ENCODE measurements at regions not wholly inside any gene's neighbourhood (a gene's known extent, or its start where the extent isn't known, plus 50 kb on each side); places are given as distances from the start of the nearest gene placed in this dataset.

DNA sequence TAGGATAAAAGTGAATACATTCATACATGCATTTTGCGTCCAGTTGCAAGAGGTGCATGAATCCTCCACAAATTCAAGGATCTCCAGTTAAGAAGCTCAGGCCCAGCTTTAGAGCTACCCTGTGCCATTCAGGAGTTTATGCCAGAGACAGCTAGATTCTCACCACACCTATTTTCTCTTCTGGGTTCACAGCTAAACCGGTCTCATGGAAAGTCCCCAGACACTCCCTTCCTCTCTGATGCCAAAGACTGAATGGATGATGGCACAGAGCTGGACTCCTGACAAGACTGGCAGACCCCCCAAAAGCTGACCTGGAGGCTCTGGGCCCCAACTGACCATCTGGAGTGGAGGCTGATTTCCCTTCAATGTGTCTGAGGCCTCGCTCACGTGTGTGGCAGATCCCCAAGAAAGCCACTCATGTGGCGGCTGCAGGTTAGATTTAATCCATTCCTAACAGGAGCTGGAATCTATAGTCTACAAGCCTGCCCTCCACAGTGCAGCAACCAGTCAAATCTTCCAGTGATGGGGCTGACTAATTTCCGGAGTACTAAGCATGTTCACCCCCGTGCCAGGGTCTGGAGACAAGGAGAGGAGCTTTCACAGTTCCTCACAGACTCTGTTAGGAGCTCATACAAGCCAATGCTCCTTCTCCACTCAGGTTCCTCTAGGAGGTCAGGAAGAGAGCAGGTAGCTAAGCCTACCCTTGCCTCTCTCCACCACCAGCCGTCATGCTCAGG is 257.1 kb downstream of the BCL11A start:
- intact Hi-C loops (cut with micrococcal nuclease), result no loop called here

GRCh38 chr2:60295636-60295962 is 257.9 kb downstream of the BCL11A start:
- intact Hi-C loops (cut with micrococcal nuclease), result no loop called here

DNA sequence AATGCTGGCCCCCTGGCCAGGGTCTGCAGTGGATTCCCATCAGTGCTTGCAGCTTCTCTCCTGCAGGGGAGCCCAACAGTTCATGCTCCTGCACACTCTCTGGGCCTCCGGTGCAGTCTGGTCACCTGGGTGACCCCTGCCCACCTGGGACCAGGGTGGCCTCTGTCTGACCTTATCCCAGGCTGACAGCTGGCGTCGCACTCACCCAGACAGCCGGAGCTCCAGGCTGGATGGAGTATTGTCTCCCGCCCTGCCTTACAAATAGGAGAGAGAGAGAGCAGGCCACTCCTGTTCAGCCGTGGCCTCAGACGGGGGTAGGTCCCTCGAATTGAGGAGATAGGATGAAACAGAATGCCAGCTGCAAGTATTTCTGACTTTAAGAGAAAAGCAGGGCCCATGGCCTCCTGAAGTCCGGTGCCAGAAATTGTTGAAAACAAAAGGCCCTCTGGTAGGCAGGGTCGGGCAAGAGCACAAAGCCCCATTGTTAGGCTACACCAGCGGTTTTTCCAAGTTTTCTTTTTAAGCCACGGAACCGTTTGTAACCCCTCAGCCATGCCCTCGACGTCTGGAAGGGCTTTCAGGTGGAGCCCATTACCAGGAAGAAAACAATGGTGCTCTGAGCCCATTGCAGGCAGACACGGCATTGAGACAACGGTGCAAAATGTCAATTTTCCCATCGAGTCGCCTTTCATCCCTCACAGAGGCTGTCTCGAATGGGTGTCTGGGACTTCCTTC is 258.4 kb downstream of the BCL11A start:
- intact Hi-C loops (cut with micrococcal nuclease), result no loop called here

- intact Hi-C loops (cut with micrococcal nuclease), result no loop called here
Measured at GRCh38 chr2:60292242-60292641, 261.2 kb downstream of the BCL11A start.

GRCh38 chr2:60290509-60290908 is 262.9 kb downstream of the BCL11A start:
- intact Hi-C loops (cut with micrococcal nuclease), result no loop called here

DNA sequence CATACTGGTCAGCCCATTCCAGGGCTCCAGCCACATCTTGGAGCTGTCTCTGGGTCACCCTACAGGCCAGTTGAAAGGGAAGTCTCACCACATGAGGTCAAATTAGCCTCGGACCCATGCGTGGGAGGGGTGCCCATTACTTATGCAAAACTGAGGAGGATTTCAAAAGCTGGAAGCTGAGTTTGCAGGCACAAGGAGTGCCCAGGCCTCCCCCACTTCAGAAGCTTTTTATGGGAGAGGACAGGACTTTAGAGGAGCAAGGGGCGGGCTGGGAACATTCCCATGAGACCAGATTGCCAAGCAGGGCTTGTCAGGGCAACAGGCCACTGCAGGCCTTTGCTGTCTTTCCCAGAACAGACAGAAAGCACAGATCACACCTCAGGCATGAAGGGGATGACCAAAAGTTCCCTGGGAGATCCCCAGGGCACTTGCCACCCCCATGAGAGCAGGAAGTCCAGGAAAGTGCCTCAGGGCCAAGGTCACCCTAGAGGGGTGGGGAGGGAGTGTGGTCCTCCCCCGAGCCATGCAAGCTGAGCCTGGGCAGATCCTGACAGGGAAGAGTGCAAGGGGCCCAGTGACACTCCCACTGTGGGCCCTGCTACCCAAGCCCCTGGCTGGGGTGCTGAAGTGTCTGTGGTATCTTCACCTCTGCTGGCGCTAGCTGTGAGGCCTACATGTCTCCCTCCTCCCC is 267.7 kb downstream of the BCL11A start:
- intact Hi-C loops (cut with micrococcal nuclease), result no loop called here

DNA sequence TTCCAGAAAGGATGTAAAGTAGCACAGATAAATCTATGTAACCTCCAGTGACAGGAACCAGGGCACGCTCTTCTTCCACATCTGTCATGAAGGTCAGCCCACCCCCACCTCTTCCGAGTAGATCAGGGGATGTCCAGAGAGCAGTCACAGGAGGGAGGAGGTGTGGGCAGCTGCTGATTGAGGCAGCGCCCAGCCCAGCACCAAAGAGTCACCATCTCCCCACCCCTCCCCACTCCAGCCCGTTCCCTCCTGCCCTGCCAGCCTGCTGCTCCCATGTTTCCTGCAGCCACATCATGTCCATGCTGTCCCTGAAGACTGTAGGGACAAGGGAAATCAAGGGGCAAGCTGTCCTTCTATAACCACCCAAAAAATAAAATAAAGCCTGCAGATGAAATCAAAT is 269.8 kb downstream of the BCL11A start:
- intact Hi-C loops (cut with micrococcal nuclease), result no loop called here

DNA sequence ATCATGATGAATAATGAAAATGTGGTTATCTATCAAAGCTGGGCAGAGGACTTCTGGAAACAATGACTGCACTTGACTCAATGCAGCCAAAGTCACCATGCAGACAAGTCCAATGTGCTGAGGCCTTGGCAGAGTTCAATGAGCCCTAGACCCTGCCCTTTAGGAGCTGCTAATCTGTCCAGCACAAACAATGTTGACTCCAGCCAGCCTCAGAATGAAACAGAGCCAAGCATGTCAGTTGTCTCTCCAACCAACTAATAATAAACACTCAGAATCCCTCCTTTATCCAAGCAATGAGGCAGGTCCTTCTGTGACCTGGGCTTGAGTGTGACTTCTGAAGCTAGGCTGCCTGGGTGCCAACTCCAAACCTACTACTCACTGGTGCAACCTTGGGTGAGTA is 270.6 kb downstream of the BCL11A start:
- intact Hi-C loops (cut with micrococcal nuclease), result no loop called here

DNA sequence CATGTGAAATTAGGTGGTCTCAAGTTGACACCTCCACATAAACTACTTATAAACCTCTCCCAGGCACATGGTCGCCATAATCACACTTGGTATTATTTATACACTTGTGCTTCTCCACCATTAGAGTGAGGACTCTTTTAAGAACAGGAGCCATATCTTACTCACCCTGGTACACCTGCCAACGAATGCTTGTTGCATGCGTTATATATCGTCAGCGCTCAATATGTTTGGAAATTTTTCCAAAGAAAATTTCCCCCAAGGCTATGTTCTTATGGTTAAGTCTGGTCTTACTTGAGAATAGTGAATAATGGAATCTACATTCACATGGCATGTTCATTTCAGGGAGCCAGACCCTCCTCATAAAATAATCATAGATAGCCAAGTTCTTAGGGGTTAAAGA is 271.7 kb downstream of the BCL11A start:
- intact Hi-C loops (cut with micrococcal nuclease), result no loop called here

DNA sequence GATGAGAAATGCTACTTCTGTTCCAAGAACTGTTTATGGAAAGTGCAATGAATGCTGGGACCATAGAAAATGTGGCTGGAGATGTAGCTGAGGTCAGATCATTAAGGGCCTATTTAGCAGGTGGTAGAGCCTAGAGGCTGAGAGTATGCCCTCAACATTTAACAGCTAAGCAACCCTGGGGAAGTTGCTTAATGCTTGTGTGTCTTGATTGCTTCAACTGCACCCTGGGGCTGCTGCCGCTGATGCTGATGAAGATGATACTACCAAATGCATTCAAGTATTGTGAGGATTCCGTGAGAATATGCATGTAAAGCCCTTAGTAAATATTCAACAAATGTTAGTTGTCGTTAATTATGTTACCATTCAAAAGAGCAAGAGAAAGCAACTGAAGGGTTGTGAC is 273.2 kb downstream of the BCL11A start:
- intact Hi-C loops (cut with micrococcal nuclease), result no loop called here

- intact Hi-C loops (cut with micrococcal nuclease), result no loop called here
Measured at GRCh38 chr2:60278906-60279305, 274.5 kb downstream of the BCL11A start.

GRCh38 chr2:60275958-60276357 is 277.5 kb downstream of the BCL11A start:
- intact Hi-C loops (cut with micrococcal nuclease), result no loop called here

GRCh38 chr2:60273836-60274235 is 279.6 kb downstream of the BCL11A start:
- intact Hi-C loops (cut with micrococcal nuclease), result no loop called here

DNA sequence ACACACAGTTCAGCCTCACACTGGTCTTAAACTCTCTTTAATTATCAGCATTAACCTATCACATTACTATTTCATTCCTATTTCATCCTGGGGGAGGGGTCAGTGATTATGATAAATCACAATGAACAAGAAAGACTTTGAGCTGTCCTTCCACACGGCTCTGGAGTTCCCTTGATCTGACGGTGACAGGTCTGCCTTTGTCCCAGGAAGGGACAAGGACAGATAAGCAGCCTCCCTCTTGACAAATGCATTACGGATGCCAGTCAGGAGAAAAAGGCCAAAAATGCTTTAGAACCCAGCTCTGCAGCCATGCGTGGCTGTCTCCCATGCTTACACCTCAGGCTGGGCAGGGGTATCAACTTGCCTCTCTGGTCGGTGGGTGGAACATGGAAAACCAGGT is 281.7 kb downstream of the BCL11A start:
- intact Hi-C loops (cut with micrococcal nuclease), result no loop called here

DNA sequence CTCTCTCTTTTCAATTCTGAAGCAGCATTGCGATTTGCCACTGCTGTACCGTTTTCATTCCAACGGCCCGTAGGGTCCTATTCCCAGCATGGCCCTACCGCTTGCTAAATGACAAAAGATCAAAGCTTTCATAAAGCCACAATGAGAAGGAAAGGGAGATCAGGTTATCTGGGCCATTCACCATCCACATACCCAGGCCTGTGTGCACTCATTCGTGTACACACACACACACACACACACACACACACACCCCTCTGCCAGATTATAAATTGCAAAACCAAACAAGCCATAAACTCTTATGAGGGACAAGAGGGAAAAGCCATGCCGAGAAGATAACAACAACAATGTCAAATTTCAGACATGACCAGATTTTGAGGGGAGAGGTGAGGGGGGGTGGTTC is 282.3 kb downstream of the BCL11A start:
- intact Hi-C loops (cut with micrococcal nuclease), result no loop called here

DNA sequence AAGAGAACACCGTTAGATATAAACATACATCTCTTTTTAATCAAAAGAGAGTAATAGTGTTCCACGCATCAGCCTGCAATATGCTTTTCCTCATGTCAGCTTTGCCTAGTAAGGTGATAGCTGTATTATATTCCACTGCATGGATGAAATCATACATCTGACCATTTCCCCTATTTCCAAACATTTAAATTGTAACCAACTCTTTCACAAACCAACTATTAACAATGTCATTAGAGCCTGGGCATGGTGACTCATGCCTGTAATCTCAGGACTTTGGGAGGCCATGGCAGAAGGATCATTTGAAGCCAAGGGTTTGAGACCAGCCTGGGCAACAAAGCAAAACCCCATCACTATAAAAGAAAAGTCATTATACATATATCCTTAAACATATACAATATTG is 284.8 kb downstream of the BCL11A start:
- intact Hi-C loops (cut with micrococcal nuclease), result no loop called here

DNA sequence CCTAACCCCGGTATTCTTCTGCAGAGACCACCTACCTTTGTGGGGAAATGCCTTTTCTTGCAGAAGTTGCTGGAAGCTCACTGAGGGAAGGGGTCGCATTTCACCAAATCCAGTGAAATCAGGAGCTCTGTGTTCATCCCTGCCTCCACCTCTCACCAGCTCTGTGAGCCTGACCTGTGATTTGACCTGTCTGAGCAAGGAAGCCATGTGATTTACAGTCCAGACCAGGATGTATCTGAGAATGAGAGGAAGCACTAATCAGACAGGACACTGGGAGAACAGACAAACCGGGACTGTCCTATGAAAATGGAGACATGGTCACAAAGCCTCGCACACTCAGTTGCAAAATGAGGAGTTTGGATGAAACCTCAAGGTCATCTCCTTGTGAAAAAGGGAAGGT is 285.4 kb downstream of the BCL11A start:
- intact Hi-C loops (cut with micrococcal nuclease), result no loop called here

GRCh38 chr2:60267122-60267521 is 286.3 kb downstream of the BCL11A start:
- intact Hi-C loops (cut with micrococcal nuclease), result no loop called here

GRCh38 chr2:60262178-60262577 is 291.3 kb downstream of the BCL11A start:
- intact Hi-C loops (cut with micrococcal nuclease), result no loop called here

GRCh38 chr2:60260639-60261296 is 292.7 kb downstream of the BCL11A start:
- intact Hi-C loops (cut with micrococcal nuclease), result no loop called here

DNA sequence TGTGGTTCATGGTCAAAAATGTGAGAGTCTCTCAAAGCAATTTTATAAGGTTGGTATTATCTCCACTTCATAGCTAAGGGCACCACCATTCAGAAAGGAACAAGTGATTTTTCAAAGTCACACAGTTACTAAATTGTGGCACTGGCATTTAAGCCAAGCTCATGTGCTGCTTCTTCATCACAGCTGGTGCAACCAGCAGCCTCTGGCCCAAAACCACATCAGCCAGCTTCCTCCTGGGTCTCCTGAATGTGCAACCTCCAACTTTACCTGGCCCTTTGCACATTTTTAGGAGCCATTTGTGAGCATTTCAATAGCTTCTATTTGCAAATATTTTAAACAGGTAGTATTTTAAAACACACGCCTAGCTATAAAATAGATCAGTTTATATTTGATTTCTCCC is 293.7 kb downstream of the BCL11A start:
- intact Hi-C loops (cut with micrococcal nuclease), result no loop called here

DNA sequence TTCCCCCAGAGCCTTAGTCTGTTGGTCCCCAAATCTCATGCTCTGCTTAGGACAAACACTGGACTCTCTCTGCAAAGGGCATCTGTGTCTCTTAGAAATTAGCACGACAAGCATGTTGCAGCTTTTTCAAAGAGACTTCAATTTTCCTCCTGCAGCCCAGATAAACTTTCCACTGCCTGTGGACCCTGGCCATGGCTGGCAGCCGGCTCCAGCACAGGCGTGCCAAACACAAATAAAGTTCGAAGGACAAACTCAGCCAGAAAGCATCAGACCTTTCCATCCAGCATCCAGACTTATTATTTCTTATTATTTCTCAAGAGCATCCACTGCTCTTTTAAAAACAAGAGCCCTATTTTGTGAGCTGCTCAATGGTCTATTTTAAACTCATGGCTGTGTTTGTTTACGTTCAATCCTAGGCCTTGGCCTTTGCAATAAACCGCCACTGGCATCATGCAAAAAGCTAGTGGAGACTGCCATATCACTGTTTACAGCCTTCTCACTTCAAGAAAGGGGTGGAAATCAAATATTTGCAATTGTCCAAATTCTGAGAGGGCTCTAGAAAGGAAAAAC is 300.8 kb downstream of the BCL11A start:
- intact Hi-C loops (cut with micrococcal nuclease), result no loop called here
